HepG2 (cell line): ENCODE measurements at regions not wholly inside any gene's neighbourhood (a gene's known extent, or its start where the extent isn't known, plus 50 kb on each side); places are given as distances from the start of the nearest gene placed in this dataset.

Source experiments
- ATAC-seq: fragments of 200-7000 bp; cut with Tn5 transposase; 3 replicates; pipeline ENCODE4 v1.9.1; 2020; ENCODE audit warnings: mild to moderate bottlenecking, moderate library complexity
- BruUV-seq: library from RNA; stranded (reverse); fragments of 400-500 nt; replicated peaks from 2 replicates; lab custom pipeline; 2021; lab: Mats Ljungman, UMichigan
- CTCF ChIA-PET: fragments of 300-600 bp; formaldehyde crosslinking; extraction: SDS; loops from one replicate; lab custom pipeline; 2021; ENCODE audit warnings: low total read pairs, inconsistent platforms, low intra/inter-chr PET ratio; lab: Yijun Ruan, JAX
- POLR2A ChIA-PET: fragments of 350-600 bp; sonication (Branson Sonifier 250); formaldehyde crosslinking; loops from one replicate; lab custom pipeline; 2020; ENCODE audit warnings: antibody characterized with exemption, inconsistent platforms; lab: Yijun Ruan, JAX
- DNase-seq: peaks from one replicate; pipeline ENCODE4 v3.0.0-alpha.2; 2015; ENCODE audit warnings: low spot score
- FAIRE-seq: peaks from 3 replicates; lab custom pipeline; 2011; peaks lifted over from hg19 to GRCh38; lab: Jason Lieb, UNC
- H2AFZ ChIP-seq: one replicate; pipeline ENCODE4 v1.6.1; 2011; ENCODE audit warnings: low read length, inconsistent platforms
- H3K27ac ChIP-seq: fragments of 300-600 bp; 3 replicates; pipeline ENCODE4 v1.8.0; 2011; ENCODE audit warnings: mixed run types, mild to moderate bottlenecking, mixed read lengths, low read length, inconsistent platforms; ENCODE audit not compliant: insufficient read depth; ENCODE audit errors: extremely low read length
- H3K27me3 ChIP-seq, 2 experiments: fragments of 200-600 bp in 1 of 2; 2 replicates in 1 of 2; 3 replicates in 1 of 2; pipeline versions ENCODE4 v1.6.0 to v1.8.0; 2011; ENCODE audit warnings: low read length in 2 of 2, mild to moderate bottlenecking in 2 of 2, moderate library complexity in 2 of 2, inconsistent platforms in 1 of 2; ENCODE audit not compliant: insufficient read depth in 2 of 2, control insufficient read depth in 1 of 2
- H3K36me3 ChIP-seq, 2 experiments: fragments of 200-600 bp in 1 of 2; replicated peaks in 1 of 2; 2 replicates in 1 of 2; 3 replicates in 1 of 2; pipeline versions ENCODE4 v1.5.1 to v1.8.0; 2011; ENCODE audit warnings: low read length in 2 of 2, inconsistent platforms in 1 of 2; ENCODE audit not compliant: insufficient read depth in 2 of 2, control insufficient read depth in 1 of 2
- H3K4me1 ChIP-seq: 2 replicates; pipeline ENCODE4 v1.5.1; 2012; ENCODE audit warnings: low read length, inconsistent platforms; ENCODE audit not compliant: insufficient read depth
- H3K4me2 ChIP-seq: 2 replicates; pipeline ENCODE4 v1.6.0; 2011; ENCODE audit warnings: low read depth, low read length, inconsistent platforms
- H3K4me3 ChIP-seq, 3 experiments: fragments of 200-600 bp in 1 of 3; sonication (generic), shearing (Covaris generic) in 1 of 3; replicated peaks in 1 of 3; 2 replicates each; pipeline ENCODE4 v1.5.1; 2011 to 2016; ENCODE audit warnings: low read length in 3 of 3, inconsistent platforms in 2 of 3, low read depth in 2 of 3, mild to moderate bottlenecking in 2 of 3, control low read depth in 1 of 3, mixed read lengths in 1 of 3; ENCODE audit not compliant: insufficient read depth in 1 of 3
- H3K79me2 ChIP-seq: one replicate; pipeline ENCODE4 v1.6.1; 2011; ENCODE audit warnings: low read length, inconsistent platforms; ENCODE audit not compliant: insufficient read depth
- H3K9ac ChIP-seq: 2 replicates; pipeline ENCODE4 v1.6.0; 2011; ENCODE audit warnings: mild to moderate bottlenecking, low read depth, low read length, inconsistent platforms; ENCODE audit not compliant: insufficient read depth
- H3K9me3 ChIP-seq: 2 replicates; pipeline ENCODE4 v1.5.1; 2012; ENCODE audit warnings: mild to moderate bottlenecking, low read length
- H4K20me1 ChIP-seq: 2 replicates; pipeline ENCODE4 v1.6.0; 2011; ENCODE audit warnings: inconsistent platforms, mild to moderate bottlenecking, low read length, moderate library complexity; ENCODE audit not compliant: insufficient read depth
- ARNT2 ChIP-seq: sonication (generic); formaldehyde crosslinking; IDR thresholded peaks from 2 replicates; pipeline ENCODE4 v1.8.0; 2022; ENCODE audit warnings: mild to moderate bottlenecking, low read depth, missing genetic modification reagents, moderate library complexity
- ATF5 ChIP-seq: sonication (generic); formaldehyde crosslinking; IDR thresholded peaks from 2 replicates; pipeline ENCODE4 v1.4.0; 2020; ENCODE audit warnings: mild to moderate bottlenecking, low read depth, missing genetic modification reagents
- CREB1 ChIP-seq, 2 experiments: fragments of 450-650 bp in 1 of 2; IDR thresholded peaks; 2 replicates each; pipeline ENCODE4 v1.6.1; 2016 to 2017; ENCODE audit warnings: control low read depth in 1 of 2, mild to moderate bottlenecking in 1 of 2, missing compliant biosample characterization in 1 of 2, missing genetic modification characterization in 1 of 2
- HOXA7 ChIP-seq: sonication (generic); formaldehyde crosslinking; IDR thresholded peaks from 2 replicates; pipeline ENCODE4 v1.8.1; 2022; ENCODE audit warnings: mild to moderate bottlenecking, missing genetic modification reagents, moderate library complexity
- MNT ChIP-seq: fragments of 450-650 bp; IDR thresholded peaks from 2 replicates; pipeline ENCODE4 v1.6.1; 2016
- TCF7 ChIP-seq: sonication (generic); IDR thresholded peaks from 2 replicates; pipeline ENCODE4 v1.6.1; 2016; ENCODE audit warnings: antibody characterized with exemption, low read depth
- ZMAT5 ChIP-seq: sonication (generic); formaldehyde crosslinking; IDR thresholded peaks from 2 replicates; pipeline ENCODE4 v1.5.0; 2020; ENCODE audit warnings: mild to moderate bottlenecking, low read depth, missing genetic modification reagents, borderline replicate concordance
- ZNF20 ChIP-seq: sonication (generic); formaldehyde crosslinking; IDR thresholded peaks from 2 replicates; pipeline ENCODE4 v1.4.0; 2020; ENCODE audit warnings: mild to moderate bottlenecking, moderate library complexity, missing genetic modification reagents
- ZNF501 ChIP-seq: sonication (generic); formaldehyde crosslinking; IDR thresholded peaks from 2 replicates; pipeline ENCODE4 v1.5.1; 2020; ENCODE audit warnings: mild to moderate bottlenecking, moderate library complexity, missing genetic modification reagents
- WGBS: methylation state at CpG from one replicate; pipeline ENCODE4 v1.1.6; 2017; ENCODE audit warnings: low lambda C conversion rate; 5-methylcytosine and 5-hydroxymethylcytosine counted together
- in situ Hi-C: cut with HindIII; loops from 2 replicates; pipeline ENCODE4 v1.10.0; 2017; ENCODE audit warnings: low pct_unique_long_range_greater_than_20kb; ENCODE audit not compliant: extremely low pct_ligation_motif_present
- intact Hi-C: fragments of 100-400 bp; cut with micrococcal nuclease; formaldehyde crosslinking; loops from one replicate; pipeline ENCODE4 v1.10.0; 2022; ENCODE audit not compliant: unreplicated experiment

GRCh38 chr2:235287375-235287733 is 206.5 kb upstream of the AGAP1 start:
- no peaks in the 10 kb centered on the region for H3K79me2 ChIP-seq
- ATAC-seq (no peak), FAIRE-seq (no peak), DNase-seq (no peak)
- peaks cover 1 to 3% of the 10 kb centered on the region in 2 experiments; a peak in 3 of 5 replicates for H3K27me3 ChIP-seq
- H3K27ac ChIP-seq: no peak overlapping the region
- in situ Hi-C loops (no loop called here), intact Hi-C loops (no loop called here)
- ChIA-PET POLR2A (no interaction called here), CTCF (no interaction called here)
- no peak overlapping the region for H3K4me2 ChIP-seq
- H4K20me1 ChIP-seq: no peaks in the 10 kb centered on the region
- BruUV-seq: no TSS peak
- WGBS: 50% methylated on average over 6 of the region's 6 CpGs
- H2AFZ ChIP-seq: no peak overlapping the region
- no peaks in the 10 kb centered on the region for H3K36me3 ChIP-seq
- H3K9ac ChIP-seq: no peak overlapping the region
- no peak overlapping the region for H3K4me3 ChIP-seq
- H3K9me3 ChIP-seq: no peaks in the 10 kb centered on the region
- H3K4me1 ChIP-seq: peaks cover 4% of the 10 kb centered on the region; the same call in 1 of the 2 replicates
- TF ChIP-seq ZMAT5 (CRISPR knock-in tag) (no peak), ZNF20 (no peak), TCF7 (no peak), ARNT2 (CRISPR knock-in tag) (no peak), ATF5 (CRISPR knock-in tag) (no peak), MNT (no peak), HOXA7 (no peak), ZNF501 (CRISPR knock-in tag) (no peak), CREB1 (IDR thresholded peaks at IDR 0.05) (peak; percentile 82), CREB1 (CRISPR knock-in tag; IDR thresholded peaks at IDR 0.05) (no peak)
